ENCODE measurements at regions not wholly inside any gene's neighbourhood (a gene's known extent, or its start where the extent isn't known, plus 50 kb on each side); places are given as distances from the start of the nearest gene placed in this dataset.
"Not testable (repeated sequence)": the region's sequence is repeated elsewhere in the genome, so short reads cannot be mapped to it uniquely, and the experiment has no call there.

- Mint-ChIP-seq H3K36me3 (no peaks in the 10 kb centered on the region), H3K9me3 (peaks cover 0 to 5% (median 0%) of the 10 kb centered on the region in 11 donors), H3K4me3 (no peak overlapping the region), H3K27ac (peak overlapping the region in 1 of 9 donors; percentile 2), H3K27me3 (peaks cover 12 to 28% (median 15%) of the 10 kb centered on the region in 5 donors), H3K4me1 (no peaks in the 10 kb centered on the region)
- intact Hi-C loops (cut with micrococcal nuclease), result no loop called here
- ChIA-PET POLR2A (no interaction called here), CTCF (no interaction called here)
- Histone ChIP-seq H3K36me3 (ENCODE audit: control insufficient read depth in 2 of 3, insufficient read depth in 3 of 3, low read length in 3 of 3) (no peaks in the 10 kb centered on the region), H3K4me1 (ENCODE audit: control insufficient read depth in 2 of 2, insufficient read depth in 2 of 2, low read length in 2 of 2) (no peaks in the 10 kb centered on the region), H3K9me3 (ENCODE audit: control insufficient read depth in 2 of 3, low read length in 3 of 3) (no peaks in the 10 kb centered on the region), H3K27ac (ENCODE audit: low read depth, low read length) (no peak overlapping the region), H3K27me3 (ENCODE audit: control insufficient read depth in 2 of 2, insufficient read depth in 2 of 2, low read length in 2 of 2) (no peaks in the 10 kb centered on the region), H3K4me3 (ENCODE audit: low read length) (no peak overlapping the region)
- DNase-seq (no peak), ATAC-seq (no peak)
Measured at GRCh38 chr7:29723599-29723998, 82.7 kb upstream of the WIPF3 start.

GRCh38 chr7:29729534-29730165, 76.7 kb upstream of the WIPF3 start:
- H3K4me3 ChIP-seq (ENCODE audit: low read length); CTCF ChIA-PET; H3K4me1 Mint-ChIP-seq: not testable (repeated sequence)

GRCh38 chr7:29734246-29734731, 72.0 kb upstream of the WIPF3 start:
- Mint-ChIP-seq H3K36me3 (no peaks in the 10 kb centered on the region), H3K4me1 (no peaks in the 10 kb centered on the region), H3K9me3 (peaks cover 0 to under 1% (median 0%) of the 10 kb centered on the region in 11 donors), H3K27me3 (peaks cover 22 to 34% (median 28%) of the 10 kb centered on the region in 5 donors), H3K27ac (no peak overlapping the region), H3K4me3 (no peak overlapping the region)
- H3K36me3 ChIP-seq (ENCODE audit: control insufficient read depth in 2 of 3, insufficient read depth in 3 of 3, low read length in 3 of 3), result no peaks in the 10 kb centered on the region
- H3K9me3 ChIP-seq (ENCODE audit: control insufficient read depth in 2 of 3, low read length in 3 of 3), result no peaks in the 10 kb centered on the region
- no peak overlapping the region for H3K4me3 ChIP-seq (ENCODE audit: low read length)
- ChIA-PET POLR2A (no interaction called here), CTCF (no interaction called here)
- H3K27me3 ChIP-seq (ENCODE audit: control insufficient read depth in 2 of 2, insufficient read depth in 2 of 2, low read length in 2 of 2), result no peaks in the 10 kb centered on the region
- H3K27ac ChIP-seq (ENCODE audit: low read depth, low read length), result no peak overlapping the region
- ATAC-seq (no peak), DNase-seq (no peak)
- intact Hi-C loops (cut with micrococcal nuclease), result no loop called here
- H3K4me1 ChIP-seq (ENCODE audit: control insufficient read depth in 2 of 2, insufficient read depth in 2 of 2, low read length in 2 of 2), result no peaks in the 10 kb centered on the region

More at GRCh38 chr7:29729534-29730165, 76.7 kb upstream of the WIPF3 start:
- H3K27me3 Mint-ChIP-seq, result peaks cover 24 to 35% (median 34%) of the 10 kb centered on the region in 5 donors
- H3K27ac ChIP-seq (ENCODE audit: low read depth, low read length); H3K27ac Mint-ChIP-seq; ATAC-seq; H3K9me3 ChIP-seq (ENCODE audit: control insufficient read depth in 2 of 3, low read length in 3 of 3); H3K9me3 Mint-ChIP-seq; H3K4me1 ChIP-seq (ENCODE audit: control insufficient read depth in 2 of 2, insufficient read depth in 2 of 2, low read length in 2 of 2); H3K36me3 Mint-ChIP-seq; H3K27me3 ChIP-seq (ENCODE audit: control insufficient read depth in 2 of 2, insufficient read depth in 2 of 2, low read length in 2 of 2); POLR2A ChIA-PET; DNase-seq; intact Hi-C loops (cut with micrococcal nuclease); H3K36me3 ChIP-seq (ENCODE audit: control insufficient read depth in 2 of 3, insufficient read depth in 3 of 3, low read length in 3 of 3): not testable (repeated sequence)
- peak overlapping the region in 1 of 10 donors; percentile 39 for H3K4me3 Mint-ChIP-seq

- H3K9me3 Mint-ChIP-seq; H3K9me3 ChIP-seq (ENCODE audit: control insufficient read depth in 2 of 3, low read length in 3 of 3); H3K27ac Mint-ChIP-seq; ATAC-seq; H3K36me3 Mint-ChIP-seq; H3K4me3 Mint-ChIP-seq; POLR2A ChIA-PET; H3K27me3 ChIP-seq (ENCODE audit: control insufficient read depth in 2 of 2, insufficient read depth in 2 of 2, low read length in 2 of 2); H3K4me1 ChIP-seq (ENCODE audit: control insufficient read depth in 2 of 2, insufficient read depth in 2 of 2, low read length in 2 of 2); H3K36me3 ChIP-seq (ENCODE audit: control insufficient read depth in 2 of 3, insufficient read depth in 3 of 3, low read length in 3 of 3); DNase-seq; CTCF ChIA-PET; H3K4me1 Mint-ChIP-seq; H3K27ac ChIP-seq (ENCODE audit: low read depth, low read length); H3K4me3 ChIP-seq (ENCODE audit: low read length): not testable (repeated sequence)
- intact Hi-C loops (cut with micrococcal nuclease), result loop anchor here in 1 of 2 donors (1.0 to 2.0 kb wide), 3 partner anchors 113 to 315 kb away; no protein-coding TSS in a partner anchor
- peaks cover 0 to 27% (median 5%) of the 10 kb centered on the region in 5 donors for H3K27me3 Mint-ChIP-seq
Measured at GRCh38 chr7:29747645-29748245, 58.6 kb upstream of the WIPF3 start.

GRCh38 chr7:29748286-29749099, 57.8 kb upstream of the WIPF3 start:
- peak in 1 of 9 donors; percentile 5 for DNase-seq
- Histone ChIP-seq H3K9me3 (ENCODE audit: control insufficient read depth in 2 of 3, low read length in 3 of 3) (no peaks in the 10 kb centered on the region), H3K4me3 (ENCODE audit: low read length) (no peak overlapping the region), H3K4me1 (ENCODE audit: control insufficient read depth in 2 of 2, insufficient read depth in 2 of 2, low read length in 2 of 2) (no peaks in the 10 kb centered on the region), H3K27ac (ENCODE audit: low read depth, low read length) (no peak overlapping the region), H3K27me3 (ENCODE audit: control insufficient read depth in 2 of 2, insufficient read depth in 2 of 2, low read length in 2 of 2) (no peaks in the 10 kb centered on the region), H3K36me3 (ENCODE audit: control insufficient read depth in 2 of 3, insufficient read depth in 3 of 3, low read length in 3 of 3) (no peaks in the 10 kb centered on the region)
- Mint-ChIP-seq H3K4me3 (no peak overlapping the region), H3K9me3 (peaks cover 0 to 2% (median 0%) of the 10 kb centered on the region in 11 donors), H3K27me3 (peaks cover 0 to 21% (median 5%) of the 10 kb centered on the region in 5 donors), H3K36me3 (no peaks in the 10 kb centered on the region), H3K4me1 (no peaks in the 10 kb centered on the region), H3K27ac (no peak overlapping the region)
- ATAC-seq, result no peak
- ChIA-PET CTCF (no interaction called here), POLR2A (no interaction called here)
- intact Hi-C loops (cut with micrococcal nuclease), result loop anchor here in 1 of 2 donors (1.0 kb wide), 2 partner anchors 173 to 314 kb away; no protein-coding TSS in a partner anchor

GRCh38 chr7:29749701-29750321, 56.5 kb upstream of the WIPF3 start:
- Histone ChIP-seq H3K27ac (ENCODE audit: low read depth, low read length) (no peak overlapping the region), H3K4me3 (ENCODE audit: low read length) (no peak overlapping the region), H3K36me3 (ENCODE audit: control insufficient read depth in 2 of 3, insufficient read depth in 3 of 3, low read length in 3 of 3) (no peaks in the 10 kb centered on the region), H3K4me1 (ENCODE audit: control insufficient read depth in 2 of 2, insufficient read depth in 2 of 2, low read length in 2 of 2) (no peaks in the 10 kb centered on the region), H3K27me3 (ENCODE audit: control insufficient read depth in 2 of 2, insufficient read depth in 2 of 2, low read length in 2 of 2) (no peaks in the 10 kb centered on the region), H3K9me3 (ENCODE audit: control insufficient read depth in 2 of 3, low read length in 3 of 3) (no peaks in the 10 kb centered on the region)
- no peaks in the 10 kb centered on the region for H3K36me3 Mint-ChIP-seq
- ATAC-seq (no peak), DNase-seq (no peak)
- peaks cover 0 to 2% (median 0%) of the 10 kb centered on the region in 11 donors for H3K9me3 Mint-ChIP-seq
- intact Hi-C loops (cut with micrococcal nuclease), result no loop called here
- no peak overlapping the region for H3K4me3 Mint-ChIP-seq
- H3K27ac Mint-ChIP-seq, result no peak overlapping the region
- ChIA-PET POLR2A (no interaction called here), CTCF (no interaction called here)
- H3K27me3 Mint-ChIP-seq, result peaks cover 0 to 17% (median 7%) of the 10 kb centered on the region in 5 donors
- H3K4me1 Mint-ChIP-seq, result no peaks in the 10 kb centered on the region
